Occipital lobe (tissue), 1 donor: ENCODE measurements at regions not wholly inside any gene's neighbourhood (a gene's known extent, or its start where the extent isn't known, plus 50 kb on each side); places are given as distances from the start of the nearest gene placed in this dataset.
"Not testable (repeated sequence)": the region's sequence is repeated elsewhere in the genome, so short reads cannot be mapped to it uniquely, and the experiment has no call there.

Experiments used
- DNase-seq: peaks from one replicate; lab custom pipeline; 2025; lab: John Stamatoyannopoulos, UW

DNA sequence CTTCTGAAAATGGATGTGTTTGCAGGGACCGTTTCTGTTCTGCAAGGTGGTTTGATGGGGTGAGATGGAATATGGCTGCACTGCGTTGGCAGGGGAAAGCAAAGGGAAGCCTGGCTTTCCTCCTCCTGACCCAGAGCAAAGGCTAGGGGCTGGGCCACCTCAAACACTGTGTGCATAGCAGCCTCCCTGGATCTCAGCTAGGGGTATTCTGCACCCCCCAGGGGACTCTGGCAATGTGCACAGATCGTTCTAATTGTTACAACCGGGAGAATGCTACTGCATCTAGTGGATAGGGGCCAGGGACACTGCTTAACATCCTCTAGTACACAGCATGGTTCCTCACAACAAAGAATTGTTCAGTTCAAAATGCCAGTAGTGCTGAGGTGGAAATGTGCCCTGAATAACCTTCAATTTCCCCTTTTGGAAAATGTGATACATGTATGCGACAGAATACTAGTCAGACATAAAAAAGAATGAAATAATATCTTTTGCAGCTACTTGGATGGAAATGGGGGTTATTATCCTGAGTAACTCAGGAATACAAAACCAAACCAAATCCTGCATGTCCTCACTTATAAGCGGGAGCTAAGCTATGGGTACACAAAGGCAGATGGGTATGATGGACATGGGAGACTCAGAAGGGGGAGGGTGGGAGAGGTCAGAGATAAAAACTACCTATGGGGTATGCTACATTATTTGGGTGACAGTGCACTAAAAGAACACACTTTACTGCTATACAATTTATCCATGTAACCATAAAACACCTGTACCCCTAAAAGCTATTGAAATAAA lies 671.2 kb downstream of the UQCRFS1 start:
- DNase-seq = no peak

DNA sequence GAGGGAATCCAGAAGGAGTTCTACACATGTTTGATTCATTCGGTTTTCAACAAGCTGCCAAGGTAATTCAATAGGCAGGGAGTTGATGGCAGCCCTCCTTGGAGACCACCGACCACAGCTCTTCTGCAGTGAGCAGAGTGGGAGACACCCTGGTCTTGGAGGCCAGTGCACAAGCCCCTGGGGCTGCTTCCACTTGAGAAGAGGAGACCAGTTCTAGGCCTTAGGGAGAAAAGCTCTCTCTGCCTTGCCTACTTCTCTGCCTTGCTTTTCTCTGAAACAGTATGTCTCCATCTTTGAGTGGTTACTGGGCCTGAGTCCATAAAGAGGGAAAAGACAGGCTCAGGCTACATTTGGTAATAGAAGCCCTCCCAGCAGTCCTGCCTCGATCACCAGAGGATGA lies 671.9 kb downstream of the UQCRFS1 start:
- no peak for DNase-seq

GRCh38 chr19:28540385-28540784 lies 672.6 kb downstream of the UQCRFS1 start:
- DNase-seq = not testable (repeated sequence)

DNA sequence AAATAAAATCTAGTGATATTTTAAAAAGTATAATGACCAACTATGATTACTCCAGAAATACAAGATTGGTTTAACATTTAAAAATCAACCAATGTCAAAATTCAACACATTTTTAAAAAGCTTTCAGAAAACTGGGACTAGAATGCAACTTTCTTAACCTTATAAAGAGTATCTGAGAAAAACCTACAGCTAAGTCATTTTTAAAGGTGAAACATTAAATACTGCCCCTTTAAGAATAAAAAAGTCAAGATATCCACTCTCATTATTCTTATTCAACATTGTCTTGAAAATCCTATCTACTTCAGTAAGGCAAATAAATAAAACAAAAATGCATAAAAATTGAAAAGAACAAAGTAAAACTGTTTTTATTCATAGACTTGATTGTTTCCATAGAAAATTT lies 673.2 kb downstream of the UQCRFS1 start:
- DNase-seq = no peak

- DNase-seq = not testable (repeated sequence)
Observed at GRCh38 chr19:28538579-28538978, 674.4 kb downstream of the UQCRFS1 start.

GRCh38 chr19:28537896-28538295 lies 675.1 kb downstream of the UQCRFS1 start:
- DNase-seq = no peak

- no peak for DNase-seq
Observed at GRCh38 chr19:28537079-28537478, 675.9 kb downstream of the UQCRFS1 start.

DNA sequence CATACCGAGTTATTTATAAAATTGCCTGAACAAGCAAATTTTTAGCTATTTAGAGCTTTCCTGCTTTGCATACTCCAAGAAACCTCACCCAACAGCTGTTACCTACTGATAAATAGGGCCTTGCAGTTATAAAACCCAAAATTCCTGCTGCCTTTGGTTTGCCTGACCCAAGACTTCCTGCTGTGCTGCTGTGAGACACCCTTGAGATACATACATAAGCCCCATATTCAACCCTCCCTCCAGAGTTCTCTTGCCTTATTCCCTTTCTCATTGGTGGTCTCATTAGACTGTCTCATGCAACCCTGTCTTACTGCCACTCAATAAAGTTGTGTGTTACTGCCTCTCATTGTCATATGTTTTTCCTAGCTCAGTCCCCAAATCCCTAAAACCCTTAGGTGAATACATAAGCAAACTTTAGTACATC lies 677.6 kb downstream of the UQCRFS1 start:
- DNase-seq = no peak

GRCh38 chr19:28534766-28535351 lies 678.1 kb downstream of the UQCRFS1 start:
- DNase-seq = no peak

GRCh38 chr19:28532765-28533341 lies 680.1 kb downstream of the UQCRFS1 start:
- DNase-seq = no peak

GRCh38 chr19:28531979-28532378 lies 681.0 kb downstream of the UQCRFS1 start:
- no peak for DNase-seq

- DNase-seq = no peak
Observed at GRCh38 chr19:28530406-28531035, 682.4 kb downstream of the UQCRFS1 start.

GRCh38 chr19:28526038-28526437 lies 686.9 kb downstream of the UQCRFS1 start:
- no peak for DNase-seq

GRCh38 chr19:28523619-28524018 lies 689.3 kb downstream of the UQCRFS1 start:
- no peak for DNase-seq

GRCh38 chr19:28522545-28522922 lies 690.4 kb downstream of the UQCRFS1 start:
- DNase-seq = no peak

DNA sequence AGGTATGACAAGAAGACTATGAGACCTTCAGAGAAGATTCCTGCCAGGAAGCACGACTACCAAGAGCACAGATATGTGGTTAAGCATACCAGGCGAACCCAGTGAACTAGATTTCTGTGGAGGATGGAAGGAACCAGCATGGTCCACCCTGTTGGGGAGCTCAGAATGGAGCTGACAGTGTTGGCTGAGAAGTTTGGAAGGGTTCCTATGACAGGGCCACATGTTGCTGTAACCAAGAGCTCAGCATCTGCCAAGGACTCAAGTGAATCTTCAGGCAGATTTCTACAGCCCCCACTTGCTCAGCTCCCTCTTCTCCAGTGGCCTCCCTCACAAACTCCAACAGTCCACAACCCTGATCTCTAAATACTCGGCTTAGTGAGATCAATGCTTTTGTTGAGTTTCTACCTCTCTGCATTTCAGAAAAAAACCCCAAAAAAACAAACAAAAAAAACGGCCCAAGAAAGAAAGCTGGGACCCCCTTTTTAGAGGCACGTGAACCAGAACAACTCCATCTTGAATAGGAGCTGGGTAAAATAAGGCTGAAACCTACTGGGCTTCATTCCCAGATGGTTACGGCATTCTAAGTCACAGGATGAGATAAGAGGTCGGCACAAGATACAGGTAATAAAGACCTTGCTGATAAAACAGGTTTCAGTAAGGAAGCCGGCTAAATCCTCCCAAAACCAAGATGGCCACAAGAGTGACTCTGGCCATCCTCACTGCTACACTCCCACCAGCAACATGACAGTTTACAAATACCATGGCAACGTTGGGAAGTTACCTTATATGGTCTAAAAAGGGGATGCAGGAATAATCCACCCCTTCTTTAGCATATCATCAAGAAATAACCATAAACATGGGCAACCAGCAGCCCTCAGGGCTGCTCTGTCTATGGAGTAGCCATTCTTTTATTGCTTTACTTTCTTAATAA lies 691.1 kb downstream of the UQCRFS1 start:
- no peak for DNase-seq

DNA sequence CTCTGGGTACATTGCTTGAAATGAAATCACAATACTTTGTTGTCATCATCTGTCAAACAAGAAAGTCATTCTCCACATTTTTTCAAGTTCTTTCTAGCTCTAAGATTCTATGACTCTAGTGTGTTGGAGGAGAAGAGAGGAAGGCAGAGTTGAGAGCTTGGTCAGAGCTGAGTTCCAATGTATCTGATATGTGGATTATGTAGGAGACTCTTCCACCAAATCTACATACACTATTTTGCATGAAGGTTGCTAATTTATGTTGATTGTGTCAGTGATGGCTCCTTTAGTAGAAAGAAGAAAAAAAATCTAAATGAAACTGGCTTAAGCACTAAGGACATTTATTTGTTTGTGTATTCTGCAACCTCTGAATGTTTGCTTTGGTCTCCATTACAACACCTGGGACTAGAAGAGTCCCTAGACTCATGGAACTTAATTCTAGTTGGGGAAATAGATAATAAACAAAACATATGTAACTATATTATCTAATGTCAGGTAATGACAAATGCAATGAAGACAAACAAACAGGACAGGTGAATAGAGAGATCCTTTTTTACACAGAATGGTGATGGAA lies 691.9 kb downstream of the UQCRFS1 start:
- DNase-seq = no peak

DNA sequence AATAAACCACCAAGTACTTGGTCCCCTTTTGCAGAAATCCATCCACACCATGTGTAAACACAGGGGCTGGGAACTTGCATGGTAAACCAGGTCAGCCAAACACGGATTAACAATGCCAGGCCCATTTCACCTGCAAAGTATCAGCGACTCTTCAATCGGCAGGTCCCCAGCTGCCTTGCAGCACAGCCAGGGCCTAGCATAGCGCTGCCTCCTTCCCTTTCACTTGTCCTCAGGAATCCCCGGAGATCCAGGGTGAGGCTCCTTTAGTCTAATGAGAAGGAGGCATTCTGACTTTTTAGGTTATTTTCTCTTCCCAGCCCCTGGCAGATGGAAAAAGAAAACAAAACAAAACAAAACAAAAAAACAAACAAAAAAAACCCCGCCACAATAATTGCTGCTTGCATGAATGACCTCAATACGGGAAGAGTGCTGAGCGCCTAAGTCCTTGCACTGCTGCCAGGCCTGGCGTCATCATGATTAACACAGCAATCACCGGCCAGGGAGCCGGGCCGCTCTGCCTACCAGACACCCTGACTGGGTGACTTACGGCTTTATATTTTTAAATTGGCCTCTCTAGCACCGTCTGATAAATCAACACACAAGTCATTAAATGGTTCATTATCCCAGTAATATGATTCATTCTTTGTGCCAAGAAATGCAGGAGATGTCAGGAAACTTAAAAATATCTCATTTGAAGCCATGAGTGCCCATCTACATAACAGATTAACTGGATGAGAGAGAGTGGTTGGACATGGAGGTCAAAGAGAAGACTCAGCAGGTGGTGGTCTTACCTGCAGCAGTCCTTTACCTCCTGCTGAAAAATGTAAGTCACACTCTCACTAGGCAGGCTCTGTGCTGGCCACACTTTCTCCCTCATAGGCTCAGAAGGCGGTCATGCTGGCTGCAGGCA lies 692.7 kb downstream of the UQCRFS1 start:
- DNase-seq = no peak

DNA sequence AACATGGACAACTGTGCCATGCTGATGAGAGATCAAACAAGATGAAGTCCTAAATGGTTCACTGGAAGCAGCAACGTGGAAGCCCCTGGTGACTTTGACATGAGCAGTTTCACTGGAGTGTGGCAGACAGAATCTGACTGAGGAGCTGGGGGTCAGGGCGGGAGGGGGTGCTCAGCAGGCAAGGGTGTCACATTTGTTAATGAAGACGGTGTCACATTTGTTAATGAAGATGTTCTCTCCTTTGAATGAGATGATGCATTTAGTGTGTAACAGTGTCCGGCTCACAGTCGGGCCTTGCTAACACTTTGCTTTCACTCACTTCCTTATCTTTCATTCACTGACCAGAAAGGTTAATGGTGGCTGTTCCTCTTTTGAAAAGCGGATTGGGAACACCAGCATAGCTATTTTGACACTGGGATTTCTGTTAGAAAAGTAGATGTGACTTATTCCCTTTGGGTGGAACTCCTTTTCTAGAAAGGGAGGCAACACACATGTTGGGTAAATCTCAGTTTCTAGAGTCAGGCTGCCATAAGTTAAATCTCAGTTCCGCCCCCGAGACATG lies 693.7 kb downstream of the UQCRFS1 start:
- no peak for DNase-seq
